GM10266 (cell line): ENCODE measurements at regions not wholly inside any gene's neighbourhood (a gene's known extent, or its start where the extent isn't known, plus 50 kb on each side); places are given as distances from the start of the nearest gene placed in this dataset.

Experiments
- DNase-seq: peaks from one replicate; pipeline ENCODE4 v3.0.0; 2012; ENCODE audit errors: extremely low spot score
- CTCF ChIP-seq: IDR thresholded peaks from 2 replicates; pipeline ENCODE4 v1.5.1; 2012; ENCODE audit warnings: mild to moderate bottlenecking, low read depth; ENCODE audit not compliant: control insufficient read depth, insufficient read depth; ENCODE audit errors: missing control alignments

GRCh38 chr2:192347542-192347941, 152.8 kb upstream of the TMEFF2 start:
- DNase-seq, result no peak
- no peak for TF ChIP-seq CTCF

- DNase-seq, result no peak
- TF ChIP-seq CTCF, result no peak
Measured at GRCh38 chr2:192345287-192345686, 150.6 kb upstream of the TMEFF2 start.

- no peak for DNase-seq
- no peak for TF ChIP-seq CTCF
Measured at GRCh38 chr2:192333642-192334041, 138.9 kb upstream of the TMEFF2 start.

- no peak for TF ChIP-seq CTCF
- DNase-seq, result no peak
Measured at GRCh38 chr2:192328297-192328696, 133.6 kb upstream of the TMEFF2 start.

- DNase-seq, result no peak
- TF ChIP-seq CTCF, result no peak
Measured at GRCh38 chr2:192327576-192327975, 132.8 kb upstream of the TMEFF2 start.

- TF ChIP-seq CTCF, result no peak
- DNase-seq, result no peak
Measured at GRCh38 chr2:192315543-192315942, 120.8 kb upstream of the TMEFF2 start.

- DNase-seq, result no peak
- no peak for TF ChIP-seq CTCF
Measured at GRCh38 chr2:192314800-192315481, 120.2 kb upstream of the TMEFF2 start.
